Natural killer cell (primary cell): ENCODE measurements at regions not wholly inside any gene's neighbourhood (a gene's known extent, or its start where the extent isn't known, plus 50 kb on each side); places are given as distances from the start of the nearest gene placed in this dataset.

Experiments
- ATAC-seq, 3 donors: fragments of 150-1000 bp in 2 of 3; fragments of 200-7000 bp in 1 of 3; cut with Tn5 transposase; 1 replicate in 1 of 3; 2 replicates in 2 of 3; pipeline ENCODE4 v1.10.0; 2021; ENCODE audit warnings: mild to moderate bottlenecking in 2 of 3, moderate library complexity in 2 of 3
- DNase-seq, 2 donors: peaks; one replicate each; pipeline versions ENCODE4 v3.0.0 to v3.0.0-alpha.2; 2013 to 2021; ENCODE audit warnings: mixed read lengths in 1 of 2
- H3K27ac ChIP-seq: one replicate; pipeline ENCODE4 v1.5.1; 2013; ENCODE audit warnings: mild to moderate bottlenecking, low read length
- H3K27me3 ChIP-seq: one replicate; pipeline ENCODE4 v1.6.1; 2013; ENCODE audit warnings: low read length; ENCODE audit not compliant: control insufficient read depth, insufficient read depth
- H3K36me3 ChIP-seq: one replicate; pipeline ENCODE4 v1.6.1; 2013; ENCODE audit warnings: low read length; ENCODE audit not compliant: control insufficient read depth, insufficient read depth
- H3K4me1 ChIP-seq: one replicate; pipeline ENCODE4 v1.6.1; 2013; ENCODE audit warnings: low read length; ENCODE audit not compliant: control insufficient read depth, insufficient read depth
- H3K4me3 ChIP-seq: one replicate; pipeline ENCODE4 v1.5.1; 2013; ENCODE audit warnings: low read length
- H3K9me3 ChIP-seq: one replicate; pipeline ENCODE4 v1.6.1; 2013; ENCODE audit warnings: low read length; ENCODE audit not compliant: control insufficient read depth, insufficient read depth
- H3K27ac Mint-ChIP-seq, 2 donors: one replicate each; pipeline ENCODE4 v1.8.0; 2022; ENCODE audit warnings: mild to moderate bottlenecking in 2 of 2, mixed read lengths in 2 of 2, moderate library complexity in 1 of 2
- H3K27me3 Mint-ChIP-seq, 2 donors: one replicate each; pipeline ENCODE4 v1.8.0; 2022; ENCODE audit warnings: low read depth in 2 of 2, mixed read lengths in 2 of 2
- H3K36me3 Mint-ChIP-seq: one replicate; pipeline ENCODE4 v1.8.0; 2022; ENCODE audit warnings: mixed read lengths
- H3K4me1 Mint-ChIP-seq, 2 donors: one replicate each; pipeline ENCODE4 v1.8.0; 2022; ENCODE audit warnings: mixed read lengths in 2 of 2
- H3K4me3 Mint-ChIP-seq: one replicate; pipeline ENCODE4 v1.8.0; 2022; ENCODE audit warnings: mild to moderate bottlenecking, moderate library complexity, mixed read lengths
- H3K9me3 Mint-ChIP-seq, 2 donors: one replicate each; pipeline ENCODE4 v1.8.0; 2022; ENCODE audit warnings: mixed read lengths in 2 of 2
- WGBS: methylation state at CpG from one replicate; pipeline ENCODE4 v1.1.7; 2013; ENCODE audit warnings: missing lambda C conversion rate; ENCODE audit not compliant: insufficient coverage; 5-methylcytosine and 5-hydroxymethylcytosine counted together
- intact Hi-C: fragments of 100-400 bp; cut with micrococcal nuclease; formaldehyde crosslinking; loops from one replicate; pipeline ENCODE4 v1.14.2; 2022
- TF ChIP-seq, protein P1 (sequence below): fragments of 200-600 bp; IDR thresholded peaks from one replicate; pipeline ENCODE4 v1.8.0; 2022; ENCODE audit warnings: antibody characterized with exemption

DNA sequence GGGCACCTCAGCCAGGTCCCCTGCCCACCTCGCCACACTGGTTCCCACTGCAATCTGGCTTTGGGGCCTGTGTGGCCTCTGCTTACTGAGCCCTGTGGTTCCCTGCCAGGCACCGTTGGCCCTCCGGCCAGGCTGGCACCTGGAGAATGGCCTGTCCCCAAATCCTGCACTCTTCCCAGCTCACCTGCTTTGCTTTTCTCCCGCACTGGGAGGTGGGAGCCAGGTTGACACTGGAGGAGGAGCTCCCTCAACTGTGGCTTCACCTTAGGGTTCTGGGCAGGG lies 97.0 kb downstream of the SCGB2B2 start:
- ATAC-seq (no peak), DNase-seq (no peak)
- no peaks in the 10 kb centered on the region for H3K36me3 Mint-ChIP-seq
- WGBS: 92% methylated on average over 4 of the region's 4 CpGs
- intact Hi-C loops: no loop called here
- Histone ChIP-seq H3K27ac (no peak overlapping the region), H3K36me3 (no peaks in the 10 kb centered on the region), H3K4me1 (no peaks in the 10 kb centered on the region), H3K27me3 (no peaks in the 10 kb centered on the region), H3K9me3 (peaks cover 6% of the 10 kb centered on the region), H3K4me3 (no peak overlapping the region)
- TF ChIP-seq, protein P1, sequence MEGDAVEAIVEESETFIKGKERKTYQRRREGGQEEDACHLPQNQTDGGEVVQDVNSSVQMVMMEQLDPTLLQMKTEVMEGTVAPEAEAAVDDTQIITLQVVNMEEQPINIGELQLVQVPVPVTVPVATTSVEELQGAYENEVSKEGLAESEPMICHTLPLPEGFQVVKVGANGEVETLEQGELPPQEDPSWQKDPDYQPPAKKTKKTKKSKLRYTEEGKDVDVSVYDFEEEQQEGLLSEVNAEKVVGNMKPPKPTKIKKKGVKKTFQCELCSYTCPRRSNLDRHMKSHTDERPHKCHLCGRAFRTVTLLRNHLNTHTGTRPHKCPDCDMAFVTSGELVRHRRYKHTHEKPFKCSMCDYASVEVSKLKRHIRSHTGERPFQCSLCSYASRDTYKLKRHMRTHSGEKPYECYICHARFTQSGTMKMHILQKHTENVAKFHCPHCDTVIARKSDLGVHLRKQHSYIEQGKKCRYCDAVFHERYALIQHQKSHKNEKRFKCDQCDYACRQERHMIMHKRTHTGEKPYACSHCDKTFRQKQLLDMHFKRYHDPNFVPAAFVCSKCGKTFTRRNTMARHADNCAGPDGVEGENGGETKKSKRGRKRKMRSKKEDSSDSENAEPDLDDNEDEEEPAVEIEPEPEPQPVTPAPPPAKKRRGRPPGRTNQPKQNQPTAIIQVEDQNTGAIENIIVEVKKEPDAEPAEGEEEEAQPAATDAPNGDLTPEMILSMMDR: no peak
- H3K4me3 Mint-ChIP-seq: no peak overlapping the region
- H3K4me1 Mint-ChIP-seq: peaks cover 0 to 5% of the 10 kb centered on the region in 2 donors
- H3K9me3 Mint-ChIP-seq: peaks cover 3 to 8% of the 10 kb centered on the region in 2 donors
- H3K27me3 Mint-ChIP-seq: peaks cover 0 to 5% of the 10 kb centered on the region in 2 donors
- H3K27ac Mint-ChIP-seq: no peak overlapping the region

GRCh38 chr19:34579281-34580054 lies 97.5 kb downstream of the SCGB2B2 start:
- no peak overlapping the region for H3K27ac Mint-ChIP-seq
- ATAC-seq (no peak), DNase-seq (no peak)
- H3K36me3 ChIP-seq: no peaks in the 10 kb centered on the region
- H3K4me1 Mint-ChIP-seq: peaks cover 0 to 5% of the 10 kb centered on the region in 2 donors
- H3K9me3 Mint-ChIP-seq: peaks cover 3 to 5% of the 10 kb centered on the region in 2 donors
- intact Hi-C loops: no loop called here
- H3K27me3 ChIP-seq: no peaks in the 10 kb centered on the region
- H3K36me3 Mint-ChIP-seq: no peaks in the 10 kb centered on the region
- no peaks in the 10 kb centered on the region for H3K4me1 ChIP-seq
- H3K4me3 Mint-ChIP-seq: no peak overlapping the region
- no peak overlapping the region for H3K4me3 ChIP-seq
- H3K9me3 ChIP-seq: peaks cover 6% of the 10 kb centered on the region
- WGBS: 78% methylated on average over 14 of the region's 14 CpGs
- TF ChIP-seq, protein P1: no peak
- peaks cover 0 to 5% of the 10 kb centered on the region in 2 donors for H3K27me3 Mint-ChIP-seq
- H3K27ac ChIP-seq: no peak overlapping the region

GRCh38 chr19:34578751-34579150 lies 97.2 kb downstream of the WTIP start:
- peaks cover 6% of the 10 kb centered on the region for H3K9me3 ChIP-seq
- 90% methylated on average over 5 of the region's 5 CpGs for WGBS
- peaks cover 3 to 7% of the 10 kb centered on the region in 2 donors for H3K9me3 Mint-ChIP-seq

More at GRCh38 chr19:34578751-34579150, 97.2 kb downstream of the WTIP start:
- H3K4me3 ChIP-seq: no peak overlapping the region
- Mint-ChIP-seq H3K27ac (no peak overlapping the region), H3K27me3 (peaks cover 0 to 5% of the 10 kb centered on the region in 2 donors), H3K4me1 (peaks cover 0 to 5% of the 10 kb centered on the region in 2 donors), H3K4me3 (no peak overlapping the region), H3K36me3 (no peaks in the 10 kb centered on the region)
- H3K27ac ChIP-seq: no peak overlapping the region
- no peaks in the 10 kb centered on the region for H3K36me3 ChIP-seq
- ATAC-seq (no peak), DNase-seq (no peak)
- intact Hi-C loops: no loop called here
- H3K4me1 ChIP-seq: no peaks in the 10 kb centered on the region
- TF ChIP-seq, protein P1: no peak
- H3K27me3 ChIP-seq: no peaks in the 10 kb centered on the region
